ENCODE measurements at regions not wholly inside any gene's neighbourhood (a gene's known extent, or its start where the extent isn't known, plus 50 kb on each side); places are given as distances from the start of the nearest gene placed in this dataset.

DNA sequence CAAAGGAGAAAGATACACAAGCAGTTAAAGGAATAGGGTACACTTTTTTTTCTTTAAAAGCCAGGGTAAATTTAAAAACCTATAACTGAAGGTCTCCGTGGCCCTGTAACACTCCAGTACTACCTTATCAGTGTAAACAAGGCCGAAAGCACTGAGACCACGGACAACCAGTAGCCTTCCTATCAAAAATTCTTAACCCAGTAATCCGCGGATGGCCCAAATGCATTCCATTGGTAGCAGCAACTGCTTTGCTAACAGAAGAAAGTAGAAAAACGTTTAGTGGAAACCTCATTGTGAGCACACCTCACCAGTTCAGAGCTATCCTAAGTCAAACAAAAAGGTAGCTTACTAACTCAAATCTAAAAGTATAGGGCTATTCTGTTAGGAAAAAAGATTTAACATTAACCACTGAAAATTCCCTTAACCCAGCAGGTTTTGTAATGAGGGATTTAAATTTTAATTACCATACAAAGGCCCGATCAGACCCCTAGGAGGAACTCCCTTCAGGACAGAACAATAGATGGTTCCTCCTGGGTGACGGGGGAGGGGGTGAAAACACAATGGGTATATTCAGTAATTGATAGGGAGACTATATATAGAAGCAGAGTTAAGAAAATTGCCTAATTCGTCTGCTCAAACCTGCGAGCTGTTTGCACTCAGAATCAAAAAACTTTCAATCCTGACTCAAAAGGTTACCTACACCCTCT lies 50.8 kb upstream of the CWC22 start:
- DNase-seq, result no peak
- Histone ChIP-seq H3K27me3 (ENCODE audit: insufficient read depth, low read depth, severe bottlenecking) (no peaks in the 10 kb centered on the region), H3K36me3 (no peaks in the 10 kb centered on the region), H3K27ac (no peak overlapping the region), H3K4me3 (ENCODE audit: low read depth, low read length) (no peak overlapping the region), H3K9me3 (ENCODE audit: severe bottlenecking) (no peaks in the 10 kb centered on the region)
- TF ChIP-seq CTCF (IDR thresholded peaks at IDR 0.05; ENCODE audit: low read depth, low read length), result no peak

Measured in WERI-Rb-1 (cell line).